GM10248 (cell line): ENCODE measurements at regions not wholly inside any gene's neighbourhood (a gene's known extent, or its start where the extent isn't known, plus 50 kb on each side); places are given as distances from the start of the nearest gene placed in this dataset.

Experiments
- CTCF ChIA-PET: fragments of 300-600 bp; sonication (Branson Sonifier 250); formaldehyde crosslinking; extraction: SDS; loops from one replicate; lab custom pipeline; 2021; ENCODE audit warnings: antibody characterized with exemption; lab: Yijun Ruan, JAX
- POLR2A ChIA-PET: fragments of 350-650 bp; sonication (Branson Sonifier 250); formaldehyde crosslinking; extraction: SDS; loops from one replicate; lab custom pipeline; 2020; ENCODE audit warnings: antibody characterized with exemption; lab: Yijun Ruan, JAX
- DNase-seq: peaks from one replicate; pipeline ENCODE4 v3.0.0; 2012; ENCODE audit errors: extremely low spot score
- TF ChIP-seq, protein P1 (sequence below): IDR thresholded peaks from 2 replicates; pipeline ENCODE4 v1.5.1; 2012; ENCODE audit warnings: mild to moderate bottlenecking, low read depth; ENCODE audit errors: extremely low read depth, missing control alignments, control extremely low read depth

DNA sequence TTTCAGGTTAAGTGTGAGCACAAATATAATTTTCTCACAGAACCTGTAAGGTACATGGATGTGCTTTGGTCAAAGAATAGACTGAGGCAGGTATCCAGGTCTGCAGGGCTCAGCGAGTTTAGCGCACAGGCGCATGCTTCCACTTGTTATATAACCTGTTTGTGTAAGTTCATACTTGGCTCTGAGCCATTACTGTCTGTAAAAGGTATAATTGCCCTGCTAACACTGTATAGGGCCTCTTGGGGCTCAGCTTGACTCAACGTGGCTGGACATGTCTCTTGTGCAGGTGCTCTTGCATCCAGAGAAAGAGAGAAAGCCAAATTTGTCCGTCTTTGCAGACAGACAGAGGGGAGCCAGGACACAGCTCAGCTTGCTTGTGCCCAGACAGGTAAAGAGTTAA is 759.6 kb downstream of the MTRR start:
- ChIA-PET POLR2A (no interaction called here), CTCF (no interaction called here)
- TF ChIP-seq, protein P1, sequence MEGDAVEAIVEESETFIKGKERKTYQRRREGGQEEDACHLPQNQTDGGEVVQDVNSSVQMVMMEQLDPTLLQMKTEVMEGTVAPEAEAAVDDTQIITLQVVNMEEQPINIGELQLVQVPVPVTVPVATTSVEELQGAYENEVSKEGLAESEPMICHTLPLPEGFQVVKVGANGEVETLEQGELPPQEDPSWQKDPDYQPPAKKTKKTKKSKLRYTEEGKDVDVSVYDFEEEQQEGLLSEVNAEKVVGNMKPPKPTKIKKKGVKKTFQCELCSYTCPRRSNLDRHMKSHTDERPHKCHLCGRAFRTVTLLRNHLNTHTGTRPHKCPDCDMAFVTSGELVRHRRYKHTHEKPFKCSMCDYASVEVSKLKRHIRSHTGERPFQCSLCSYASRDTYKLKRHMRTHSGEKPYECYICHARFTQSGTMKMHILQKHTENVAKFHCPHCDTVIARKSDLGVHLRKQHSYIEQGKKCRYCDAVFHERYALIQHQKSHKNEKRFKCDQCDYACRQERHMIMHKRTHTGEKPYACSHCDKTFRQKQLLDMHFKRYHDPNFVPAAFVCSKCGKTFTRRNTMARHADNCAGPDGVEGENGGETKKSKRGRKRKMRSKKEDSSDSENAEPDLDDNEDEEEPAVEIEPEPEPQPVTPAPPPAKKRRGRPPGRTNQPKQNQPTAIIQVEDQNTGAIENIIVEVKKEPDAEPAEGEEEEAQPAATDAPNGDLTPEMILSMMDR: no peak
- no peak for DNase-seq

DNA sequence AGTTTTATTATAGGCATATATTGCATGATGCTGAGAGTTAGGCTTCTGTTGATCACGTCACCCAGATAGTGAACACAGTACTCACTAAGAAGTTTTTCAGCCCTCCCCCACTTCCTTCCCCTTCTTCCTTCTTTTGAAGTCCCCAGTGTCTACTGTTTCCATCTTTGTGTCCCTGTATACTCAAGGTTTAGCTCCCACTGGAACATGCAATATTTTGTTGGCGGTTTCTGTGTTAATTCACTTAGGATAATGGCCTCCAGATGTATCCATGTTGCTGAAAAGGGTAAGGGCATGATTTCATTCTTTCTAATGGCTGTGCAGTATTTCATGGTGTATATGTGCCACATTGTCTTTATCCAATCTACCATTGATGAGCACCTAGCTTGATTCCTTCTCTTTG is 764.3 kb downstream of the MTRR start:
- no peak for DNase-seq
- POLR2A ChIA-PET: no interaction called here
- TF ChIP-seq, protein P1: no peak
- CTCF ChIA-PET: no interaction called here

DNA sequence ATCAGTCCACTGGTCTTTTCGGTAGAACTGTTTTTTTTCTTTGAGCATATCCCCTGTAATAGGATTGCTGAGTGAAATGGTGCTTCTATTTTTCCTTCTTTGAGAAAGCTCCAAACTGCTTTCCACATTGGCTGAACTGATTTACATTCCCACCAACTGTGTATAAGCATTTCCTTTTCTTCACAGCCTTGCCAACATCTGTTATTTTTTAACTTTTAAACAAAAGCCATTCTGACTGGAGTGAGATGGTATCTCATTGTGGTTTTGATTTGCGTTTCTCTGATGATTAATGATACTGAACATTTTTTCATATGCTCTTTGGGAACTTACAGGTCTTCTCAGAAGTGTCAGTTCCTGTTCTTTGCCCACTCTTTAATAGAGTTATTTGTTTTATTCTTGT is 764.7 kb downstream of the MTRR start:
- no peak for DNase-seq
- ChIA-PET POLR2A (no interaction called here), CTCF (no interaction called here)
- TF ChIP-seq, protein P1: no peak

DNA sequence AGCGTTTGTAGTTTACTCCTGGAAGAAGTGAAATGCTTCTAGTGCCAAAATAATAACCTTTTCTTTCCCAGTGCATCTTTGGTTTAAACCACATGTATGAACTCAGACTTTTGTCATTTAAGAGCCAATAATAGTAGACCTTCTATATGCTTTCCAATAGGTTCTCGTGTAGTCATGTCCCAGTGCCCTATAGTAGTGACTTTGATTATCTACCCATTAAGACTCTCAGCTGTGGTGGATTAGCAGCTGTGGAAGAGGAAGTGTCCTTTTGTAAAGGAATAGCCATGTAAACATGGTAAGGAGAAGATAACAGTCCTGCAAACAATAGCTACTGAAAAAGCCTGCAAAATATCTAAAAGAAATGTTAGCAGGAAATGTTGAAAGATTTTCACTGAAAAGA is 765.3 kb downstream of the MTRR start:
- TF ChIP-seq, protein P1: no peak
- ChIA-PET CTCF (no interaction called here), POLR2A (no interaction called here)
- no peak for DNase-seq

DNA sequence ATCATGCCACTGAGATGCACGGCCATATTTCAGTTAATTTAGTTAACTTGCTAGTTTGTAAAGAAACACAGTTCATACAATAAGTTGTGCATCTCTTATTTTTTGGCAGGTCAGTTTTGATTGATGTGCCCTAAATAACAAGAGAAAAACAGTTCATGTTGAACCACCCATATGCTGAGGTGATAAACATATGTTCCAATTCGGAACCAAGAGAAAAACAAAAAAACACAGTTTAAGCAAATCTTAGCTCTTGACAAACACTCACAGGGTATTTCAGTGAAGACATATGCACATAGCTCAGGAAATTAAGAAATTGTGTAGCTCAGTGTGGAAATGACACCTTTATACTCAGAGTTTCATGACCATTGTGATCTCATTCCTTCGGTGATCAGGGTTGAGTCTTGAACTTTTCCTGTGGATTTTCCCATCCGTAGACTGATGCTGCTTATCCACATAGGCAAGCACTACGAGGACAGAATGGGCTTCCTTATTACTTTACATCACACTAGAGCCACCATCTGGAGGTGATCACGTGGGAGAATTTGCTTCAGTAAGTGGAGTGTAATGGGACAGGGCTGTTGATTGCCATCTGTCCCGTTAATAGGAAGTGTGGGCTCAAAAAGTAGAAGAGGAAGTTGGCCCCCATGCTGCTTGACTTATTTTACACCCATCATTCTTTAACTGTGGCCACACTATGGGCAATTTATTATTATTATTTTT is 773.0 kb downstream of the MTRR start:
- TF ChIP-seq, protein P1: no peak
- ChIA-PET CTCF (interaction anchor here (1.5 kb wide), 1 partner anchor 16 kb away, joined by 3 read pairs; no protein-coding TSS in a partner anchor), POLR2A (no interaction called here)
- DNase-seq: no peak

DNA sequence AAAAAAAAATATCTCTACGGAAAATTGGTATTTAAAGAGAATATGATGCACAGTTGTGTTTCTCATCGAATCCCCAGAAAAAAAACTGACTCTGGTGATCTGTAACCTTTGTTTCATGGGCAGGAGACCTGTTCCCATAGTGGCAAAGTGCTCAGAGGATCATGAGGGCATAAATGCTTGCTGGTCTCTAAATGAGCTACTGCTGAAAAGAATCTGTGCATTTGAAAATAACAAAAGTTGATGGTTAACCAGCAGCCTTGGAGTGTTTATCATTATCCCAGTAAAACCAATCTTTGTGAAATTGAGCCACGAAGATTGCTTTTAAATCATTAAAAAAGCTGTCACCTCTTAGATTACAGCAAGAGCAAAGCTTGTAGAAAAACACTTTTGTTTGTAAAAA is 775.4 kb downstream of the MTRR start:
- no peak for DNase-seq
- TF ChIP-seq, protein P1: no peak
- ChIA-PET CTCF (no interaction called here), POLR2A (no interaction called here)
